ENCODE measurements at regions not wholly inside any gene's neighbourhood (a gene's known extent, or its start where the extent isn't known, plus 50 kb on each side); places are given as distances from the start of the nearest gene placed in this dataset.

GRCh38 chr6:165805067-165805555, 142.1 kb upstream of the PDE10A start:
- Histone ChIP-seq H3K9ac (ENCODE audit: low read length) (no peak overlapping the region), H3K9me3 (ENCODE audit: control insufficient read depth, insufficient read depth, low read depth, low read length) (peaks cover 5% of the 10 kb centered on the region; the same call in 1 of the 2 replicates), H3K36me3 (ENCODE audit: control insufficient read depth, insufficient read depth, low read length) (no peaks in the 10 kb centered on the region), H3K27ac (ENCODE audit: low read depth, low read length) (no peak overlapping the region), H3K4me1 (ENCODE audit: control insufficient read depth, insufficient read depth, low read length) (no peaks in the 10 kb centered on the region), H3K4me3 (ENCODE audit: low read depth, low read length) (peak overlapping the region; percentile 60), H3K27me3 (ENCODE audit: control insufficient read depth, insufficient read depth, low read length) (peaks cover 74% of the 10 kb centered on the region)

- Histone ChIP-seq H3K27me3 (ENCODE audit: control insufficient read depth, insufficient read depth, low read length) (peaks cover 74% of the 10 kb centered on the region), H3K4me3 (ENCODE audit: low read depth, low read length) (peak overlapping the region; percentile 60)
These were observed 141.5 kb upstream of the PDE10A start for GRCh38 chr6:165804331-165805066.

GRCh38 chr6:165800337-165800736, 137.3 kb upstream of the PDE10A start:
- H3K9me3 ChIP-seq (ENCODE audit: control insufficient read depth, insufficient read depth, low read depth, low read length), result no peaks in the 10 kb centered on the region
- H3K27me3 ChIP-seq (ENCODE audit: control insufficient read depth, insufficient read depth, low read length), result peaks cover 38% of the 10 kb centered on the region
- H3K4me1 ChIP-seq (ENCODE audit: control insufficient read depth, insufficient read depth, low read length), result no peaks in the 10 kb centered on the region
- no peak overlapping the region for H3K9ac ChIP-seq (ENCODE audit: low read length)
- H3K4me3 ChIP-seq (ENCODE audit: low read depth, low read length), result no peak overlapping the region
- H3K27ac ChIP-seq (ENCODE audit: low read depth, low read length), result no peak overlapping the region
- no peaks in the 10 kb centered on the region for H3K36me3 ChIP-seq (ENCODE audit: control insufficient read depth, insufficient read depth, low read length)

More at GRCh38 chr6:165804331-165805066, 141.5 kb upstream of the PDE10A start:
- no peaks in the 10 kb centered on the region for H3K4me1 ChIP-seq (ENCODE audit: control insufficient read depth, insufficient read depth, low read length)
- no peak overlapping the region for H3K9ac ChIP-seq (ENCODE audit: low read length)
- no peak overlapping the region for H3K27ac ChIP-seq (ENCODE audit: low read depth, low read length)
- peaks cover 5% of the 10 kb centered on the region; the same call in 1 of the 2 replicates for H3K9me3 ChIP-seq (ENCODE audit: control insufficient read depth, insufficient read depth, low read depth, low read length)
- no peaks in the 10 kb centered on the region for H3K36me3 ChIP-seq (ENCODE audit: control insufficient read depth, insufficient read depth, low read length)

- H3K9me3 ChIP-seq (ENCODE audit: control insufficient read depth, insufficient read depth, low read depth, low read length), result no peaks in the 10 kb centered on the region
- H3K4me1 ChIP-seq (ENCODE audit: control insufficient read depth, insufficient read depth, low read length), result no peaks in the 10 kb centered on the region
- no peak overlapping the region for H3K27ac ChIP-seq (ENCODE audit: low read depth, low read length)
- H3K36me3 ChIP-seq (ENCODE audit: control insufficient read depth, insufficient read depth, low read length), result no peaks in the 10 kb centered on the region
- H3K4me3 ChIP-seq (ENCODE audit: low read depth, low read length), result no peak overlapping the region
- peaks cover 30% of the 10 kb centered on the region for H3K27me3 ChIP-seq (ENCODE audit: control insufficient read depth, insufficient read depth, low read length)
- H3K9ac ChIP-seq (ENCODE audit: low read length), result no peak overlapping the region
These were observed 136.5 kb upstream of the PDE10A start for GRCh38 chr6:165799391-165800153.

GRCh38 chr6:165798991-165799390, 135.9 kb upstream of the PDE10A start:
- H3K36me3 ChIP-seq (ENCODE audit: control insufficient read depth, insufficient read depth, low read length), result no peaks in the 10 kb centered on the region
- H3K9ac ChIP-seq (ENCODE audit: low read length), result no peak overlapping the region
- H3K27me3 ChIP-seq (ENCODE audit: control insufficient read depth, insufficient read depth, low read length), result peaks cover 25% of the 10 kb centered on the region
- no peak overlapping the region for H3K27ac ChIP-seq (ENCODE audit: low read depth, low read length)
- H3K9me3 ChIP-seq (ENCODE audit: control insufficient read depth, insufficient read depth, low read depth, low read length), result no peaks in the 10 kb centered on the region
- H3K4me1 ChIP-seq (ENCODE audit: control insufficient read depth, insufficient read depth, low read length), result no peaks in the 10 kb centered on the region
- no peak overlapping the region for H3K4me3 ChIP-seq (ENCODE audit: low read depth, low read length)

- Histone ChIP-seq H3K36me3 (ENCODE audit: control insufficient read depth, insufficient read depth, low read length) (no peaks in the 10 kb centered on the region), H3K27ac (ENCODE audit: low read depth, low read length) (no peak overlapping the region), H3K9me3 (ENCODE audit: control insufficient read depth, insufficient read depth, low read depth, low read length) (no peaks in the 10 kb centered on the region), H3K4me3 (ENCODE audit: low read depth, low read length) (no peak overlapping the region), H3K27me3 (ENCODE audit: control insufficient read depth, insufficient read depth, low read length) (no peaks in the 10 kb centered on the region), H3K4me1 (ENCODE audit: control insufficient read depth, insufficient read depth, low read length) (no peaks in the 10 kb centered on the region), H3K9ac (ENCODE audit: low read length) (no peak overlapping the region)
These were observed 131.1 kb upstream of the PDE10A start for GRCh38 chr6:165794179-165794601.

GRCh38 chr6:165793287-165793825, 130.3 kb upstream of the PDE10A start:
- Histone ChIP-seq H3K27ac (ENCODE audit: low read depth, low read length) (no peak overlapping the region), H3K4me1 (ENCODE audit: control insufficient read depth, insufficient read depth, low read length) (no peaks in the 10 kb centered on the region), H3K9me3 (ENCODE audit: control insufficient read depth, insufficient read depth, low read depth, low read length) (no peaks in the 10 kb centered on the region), H3K4me3 (ENCODE audit: low read depth, low read length) (no peak overlapping the region), H3K27me3 (ENCODE audit: control insufficient read depth, insufficient read depth, low read length) (no peaks in the 10 kb centered on the region), H3K9ac (ENCODE audit: low read length) (no peak overlapping the region), H3K36me3 (ENCODE audit: control insufficient read depth, insufficient read depth, low read length) (no peaks in the 10 kb centered on the region)

- no peak overlapping the region for H3K9ac ChIP-seq (ENCODE audit: low read length)
- H3K9me3 ChIP-seq (ENCODE audit: control insufficient read depth, insufficient read depth, low read depth, low read length), result no peaks in the 10 kb centered on the region
- H3K4me3 ChIP-seq (ENCODE audit: low read depth, low read length), result no peak overlapping the region
- H3K27ac ChIP-seq (ENCODE audit: low read depth, low read length), result no peak overlapping the region
- H3K27me3 ChIP-seq (ENCODE audit: control insufficient read depth, insufficient read depth, low read length), result no peaks in the 10 kb centered on the region
- no peaks in the 10 kb centered on the region for H3K36me3 ChIP-seq (ENCODE audit: control insufficient read depth, insufficient read depth, low read length)
- H3K4me1 ChIP-seq (ENCODE audit: control insufficient read depth, insufficient read depth, low read length), result no peaks in the 10 kb centered on the region
These were observed 128.9 kb upstream of the PDE10A start for GRCh38 chr6:165791876-165792437.

- H3K36me3 ChIP-seq (ENCODE audit: control insufficient read depth, insufficient read depth, low read length), result no peaks in the 10 kb centered on the region
- no peak overlapping the region for H3K9ac ChIP-seq (ENCODE audit: low read length)
- H3K27me3 ChIP-seq (ENCODE audit: control insufficient read depth, insufficient read depth, low read length), result no peaks in the 10 kb centered on the region
- no peaks in the 10 kb centered on the region for H3K9me3 ChIP-seq (ENCODE audit: control insufficient read depth, insufficient read depth, low read depth, low read length)
- no peak overlapping the region for H3K27ac ChIP-seq (ENCODE audit: low read depth, low read length)
- 0 out of 2 replicates have a peak, but pooled peaks cover 2% of the 10 kb centered on the region for H3K4me1 ChIP-seq (ENCODE audit: control insufficient read depth, insufficient read depth, low read length)
- H3K4me3 ChIP-seq (ENCODE audit: low read depth, low read length), result no peak overlapping the region
These were observed 128.3 kb upstream of the PDE10A start for GRCh38 chr6:165791306-165791705.

GRCh38 chr6:165782812-165783211, 119.8 kb upstream of the PDE10A start:
- peaks cover 7% of the 10 kb centered on the region; the same call in 1 of the 2 replicates for H3K4me1 ChIP-seq (ENCODE audit: control insufficient read depth, insufficient read depth, low read length)
- no peak overlapping the region for H3K4me3 ChIP-seq (ENCODE audit: low read depth, low read length)
- H3K36me3 ChIP-seq (ENCODE audit: control insufficient read depth, insufficient read depth, low read length), result no peaks in the 10 kb centered on the region
- no peaks in the 10 kb centered on the region for H3K9me3 ChIP-seq (ENCODE audit: control insufficient read depth, insufficient read depth, low read depth, low read length)
- no peaks in the 10 kb centered on the region for H3K27me3 ChIP-seq (ENCODE audit: control insufficient read depth, insufficient read depth, low read length)
- H3K27ac ChIP-seq (ENCODE audit: low read depth, low read length), result no peak overlapping the region
- H3K9ac ChIP-seq (ENCODE audit: low read length), result no peak overlapping the region

All from HUES6 (cell line).